SU-DHL-6 (cell line): ENCODE measurements at regions not wholly inside any gene's neighbourhood (a gene's known extent, or its start where the extent isn't known, plus 50 kb on each side); places are given as distances from the start of the nearest gene placed in this dataset.

Source experiments
- H2AFZ ChIP-seq: fragments of 200-600 bp; sonication (generic); 2 replicates; pipeline ENCODE4 v1.6.1; 2014; ENCODE audit warnings: low read depth, mild to moderate bottlenecking, moderate library complexity, mixed read lengths, antibody characterized with exemption, low read length; ENCODE audit not compliant: severe bottlenecking
- H3F3A ChIP-seq: fragments of 200-600 bp; shearing (Covaris generic); 2 replicates; pipeline ENCODE4 v1.6.0; 2016; ENCODE audit warnings: antibody characterized with exemption, mild to moderate bottlenecking; ENCODE audit not compliant: insufficient read depth
- H3K27ac ChIP-seq: fragments of 200-600 bp; sonication (generic); 2 replicates; pipeline ENCODE4 v1.5.1; 2016; ENCODE audit warnings: low read depth, mild to moderate bottlenecking, low read length, moderate library complexity, mixed read lengths
- H3K27me3 ChIP-seq: fragments of 200-600 bp; sonication (generic), shearing (Covaris generic); 2 replicates; pipeline ENCODE4 v1.6.0; 2014; ENCODE audit warnings: mild to moderate bottlenecking, low read length
- H3K36me3 ChIP-seq: fragments of 200-600 bp; sonication (generic); 2 replicates; pipeline ENCODE4 v1.6.1; 2014; ENCODE audit warnings: mild to moderate bottlenecking, low read length, mixed read lengths
- H3K4me2 ChIP-seq: fragments of 300-600, 200-600 bp; shearing (Covaris generic), sonication (generic); 2 replicates; pipeline ENCODE4 v1.6.0; 2014; ENCODE audit warnings: low read length, low read depth, mild to moderate bottlenecking; ENCODE audit not compliant: poor library complexity, severe bottlenecking
- H3K4me3 ChIP-seq: fragments of 200-600 bp; sonication (generic); 2 replicates; pipeline ENCODE4 v1.5.1; 2014; ENCODE audit warnings: antibody characterized with exemption, low read length, mild to moderate bottlenecking, mixed read lengths; ENCODE audit not compliant: insufficient read depth, poor library complexity, severe bottlenecking
- H3K79me2 ChIP-seq: fragments of 200-600 bp; sonication (generic); 2 replicates; pipeline ENCODE4 v1.6.1; 2014; ENCODE audit warnings: mild to moderate bottlenecking, low read length, moderate library complexity; ENCODE audit not compliant: insufficient read depth
- H3K9ac ChIP-seq: fragments of 200-600 bp; sonication (generic); 2 replicates; pipeline ENCODE4 v1.7.0; 2014; ENCODE audit warnings: mild to moderate bottlenecking, low read length
- H3K9me2 ChIP-seq: fragments of 200-600 bp; sonication (generic); replicated peaks from 2 replicates; pipeline ENCODE4 v1.6.1; 2014; ENCODE audit warnings: low read length; ENCODE audit not compliant: insufficient read depth
- H3K9me3 ChIP-seq: fragments of 200-600 bp; sonication (generic); 2 replicates; pipeline ENCODE4 v1.6.1; 2014; ENCODE audit warnings: low read length, mixed read lengths; ENCODE audit not compliant: insufficient read depth
- H4K20me1 ChIP-seq: fragments of 200-600 bp; sonication (generic); 2 replicates; pipeline ENCODE4 v1.6.1; 2014; ENCODE audit warnings: low read depth, mild to moderate bottlenecking, antibody characterized with exemption, low read length, moderate library complexity, mixed read lengths
- CTCF ChIP-seq: fragments of 200-600 bp; sonication (generic); IDR thresholded peaks from one replicate; pipeline ENCODE4 v1.5.1; 2017; ENCODE audit warnings: antibody characterized with exemption, mild to moderate bottlenecking, low read length, moderate library complexity; ENCODE audit not compliant: insufficient read depth, poor library complexity, severe bottlenecking
- EZH2phosphoT487 ChIP-seq: fragments of 200-600 bp; sonication (generic), shearing (Covaris generic); conservative IDR thresholded peaks from 2 replicates; pipeline ENCODE4 v1.6.1; 2018; ENCODE audit warnings: mild to moderate bottlenecking, antibody characterized with exemption, low read length, moderate library complexity, mixed read lengths

- Histone ChIP-seq H3K36me3 (no peaks in the 10 kb centered on the region), H3K4me2 (no peak overlapping the region), H3K9me2 (no peaks in the 10 kb centered on the region), H4K20me1 (no peaks in the 10 kb centered on the region), H3K9me3 (no peaks in the 10 kb centered on the region), H2AFZ (no peak overlapping the region), H3K4me3 (no peak overlapping the region), H3K27ac (no peak overlapping the region), H3F3A (no peaks in the 10 kb centered on the region), H3K9ac (no peak overlapping the region), H3K79me2 (no peaks in the 10 kb centered on the region), H3K27me3 (no peaks in the 10 kb centered on the region)
- TF ChIP-seq EZH2phosphoT487 (no peak), CTCF (no peak)
Observed at GRCh38 chr18:46352520-46353250, 248.5 kb downstream of the HAUS1 start.

GRCh38 chr18:46353460-46353859 lies 249.3 kb downstream of the HAUS1 start:
- Histone ChIP-seq H4K20me1 (no peaks in the 10 kb centered on the region), H3F3A (no peaks in the 10 kb centered on the region), H3K9me3 (no peaks in the 10 kb centered on the region), H3K27me3 (no peaks in the 10 kb centered on the region), H3K4me2 (no peak overlapping the region), H3K9me2 (no peaks in the 10 kb centered on the region), H3K9ac (no peak overlapping the region), H2AFZ (no peak overlapping the region), H3K36me3 (no peaks in the 10 kb centered on the region), H3K27ac (no peak overlapping the region), H3K4me3 (no peak overlapping the region), H3K79me2 (no peaks in the 10 kb centered on the region)
- TF ChIP-seq EZH2phosphoT487, result no peak
- TF ChIP-seq CTCF, result no peak

GRCh38 chr18:46356278-46357033 lies 252.3 kb downstream of the HAUS1 start:
- Histone ChIP-seq H4K20me1 (no peaks in the 10 kb centered on the region), H3K9me2 (no peaks in the 10 kb centered on the region), H3K4me2 (no peak overlapping the region), H3K4me3 (no peak overlapping the region), H3K27me3 (no peaks in the 10 kb centered on the region), H3K27ac (no peak overlapping the region), H3K36me3 (no peaks in the 10 kb centered on the region), H2AFZ (no peak overlapping the region), H3K9ac (no peak overlapping the region), H3K79me2 (no peaks in the 10 kb centered on the region), H3K9me3 (no peaks in the 10 kb centered on the region), H3F3A (no peaks in the 10 kb centered on the region)
- TF ChIP-seq CTCF, result no peak
- no peak for TF ChIP-seq EZH2phosphoT487
